Ovary (tissue), 3 donors: ENCODE measurements at regions not wholly inside any gene's neighbourhood (a gene's known extent, or its start where the extent isn't known, plus 50 kb on each side); places are given as distances from the start of the nearest gene placed in this dataset.

Experiments used
- CTCF ChIP-seq, 3 donors: fragments of 450-650 bp in 2 of 3; fragments of 200-600 bp in 1 of 3; IDR thresholded peaks; one replicate each; pipeline versions ENCODE4 v1.5.1 to v1.8.0; 2016 to 2022; ENCODE audit warnings: antibody characterized with exemption in 3 of 3, mild to moderate bottlenecking in 1 of 3
- EP300 ChIP-seq: sonication (generic); formaldehyde crosslinking; IDR thresholded peaks from one replicate; pipeline ENCODE4 v1.6.1; 2017; ENCODE audit warnings: antibody characterized with exemption
- POLR2A ChIP-seq: fragments of 450-650 bp; IDR thresholded peaks from one replicate; pipeline ENCODE4 v1.6.1; 2017; ENCODE audit warnings: antibody characterized with exemption, mild to moderate bottlenecking, moderate library complexity
- donor health status: DM: no; HTN: no; CAD: no.

GRCh38 chr5:164051745-164052144 is 546.3 kb downstream of the MAT2B start:
- TF ChIP-seq POLR2A (no peak), CTCF (IDR thresholded peaks at IDR 0.05) (no peak), EP300 (no peak)
